Heart left ventricle (tissue), 16 donors: ENCODE measurements at regions not wholly inside any gene's neighbourhood (a gene's known extent, or its start where the extent isn't known, plus 50 kb on each side); places are given as distances from the start of the nearest gene placed in this dataset.
A peak's percentile ranks its signal among the peaks of the same experiment; 100 is the strongest.

Experiments
- ATAC-seq, 4 donors: fragments of 200-7000 bp; cut with Tn5 transposase; one replicate each; pipeline ENCODE4 v1.9.1; 2020 to 2022; ENCODE audit warnings: moderate library complexity in 4 of 4, mild to moderate bottlenecking in 3 of 4, moderate number of reproducible peaks in 1 of 4
- DNase-seq, 5 donors: peaks; one replicate each; pipeline ENCODE4 v3.0.0-alpha.2; 2020
- H3K27ac ChIP-seq, 12 donors: fragments of 200-600 bp; sonication (generic) in 4 of 12; one replicate each; pipeline versions ENCODE4 v1.5.0 to v1.8.0; 2016 to 2022; ENCODE audit warnings: mild to moderate bottlenecking in 2 of 12
- H3K27me3 ChIP-seq, 9 donors: fragments of 200-600 bp; sonication (generic) in 2 of 9; one replicate each; pipeline versions ENCODE4 v1.5.1 to v1.8.0; 2016 to 2022; ENCODE audit warnings: mild to moderate bottlenecking in 3 of 9
- H3K36me3 ChIP-seq, 9 donors: fragments of 200-600 bp; sonication (generic) in 2 of 9; one replicate each; pipeline versions ENCODE4 v1.5.0 to v1.8.0; 2018 to 2022; ENCODE audit warnings: mild to moderate bottlenecking in 2 of 9
- H3K4me1 ChIP-seq, 12 donors: fragments of 200-600 bp; sonication (generic) in 4 of 12; one replicate each; pipeline versions ENCODE4 v1.5.0 to v1.8.0; 2016 to 2022; ENCODE audit warnings: mild to moderate bottlenecking in 3 of 12
- H3K4me3 ChIP-seq, 12 donors: fragments of 200-600 bp; sonication (generic) in 4 of 12; one replicate each; pipeline versions ENCODE4 v1.5.0 to v1.8.0; 2017 to 2022; ENCODE audit warnings: mild to moderate bottlenecking in 9 of 12, moderate library complexity in 4 of 12
- H3K9me3 ChIP-seq, 12 donors: fragments of 200-600 bp; sonication (generic) in 4 of 12; one replicate each; pipeline versions ENCODE4 v1.5.0 to v1.8.0; 2016 to 2022; ENCODE audit warnings: mild to moderate bottlenecking in 1 of 12
- CTCF ChIP-seq, 12 donors: fragments of 200-600 bp; sonication (generic) in 4 of 12; IDR thresholded peaks; one replicate each; pipeline versions ENCODE4 v1.5.0 to v1.8.0; 2018 to 2022; ENCODE audit warnings: antibody characterized with exemption in 12 of 12, mild to moderate bottlenecking in 5 of 12
- POLR2A ChIP-seq, 2 donors: fragments of 450-650 bp; IDR thresholded peaks; one replicate each; pipeline ENCODE4 v1.6.1; 2017; ENCODE audit warnings: antibody characterized with exemption in 2 of 2, mild to moderate bottlenecking in 2 of 2, moderate library complexity in 2 of 2
- WGBS, 4 donors: extraction: QIAGEN DNeasy Blood & Tissue Kit in 2 of 4; methylation state at CpG; one replicate each; pipeline versions ENCODE4 v1.1.5 to v1.1.7; 2013 to 2018; 5-methylcytosine and 5-hydroxymethylcytosine counted together
- intact Hi-C, 10 donors: fragments of 100-400 bp; cut with DNase I; formaldehyde crosslinking; loops; one replicate each; pipeline versions ENCODE4 v1.11.1 to v1.14.2; 2022
- donor health status: ischemic (EF 13 %, LVEDD 7.1; RV severe dilation, severe dysfunction).
- donor health status: healthy with polysubstance abuse.
- donor health status: DM: no; HTN: yes; CAD: no.
- donor health status: DM: no; HTN: no; CAD: no.
- donor health status: ischemic (EF 25% LVEDD 6.9; RV normal size, moderate dysfunction).
- donor health status: ischemic (EF 25% LVEDD 5.7; RV mildly dilated, moderate dysfunction).
- donor health status: healthy.
- donor health status: DM: yes; HTN: yes; CAD: no.
- donor health status: ischemic (EF 35%, LVEDD 5.7; RV mildly dilated, moderate dysfunction).
- donor health status: nonischemic (EF 11% LVEDD 7.7; RV severe dilation, severe dysfunction).
- donor health status: DM: yes; HTN: yes; CAD: no.
- donor health status: PGD.
- donor health status: ischemic (EF 29% LVEDD 5.4; RV normal size, mild dysfunction).
- donor health status: nonischemic (EF 23%, LVEDD 6.1; RV moderate dilation, normal function).

- H3K9me3 ChIP-seq = no peaks in the 10 kb centered on the region
- H3K27me3 ChIP-seq = no peaks in the 10 kb centered on the region
- TF ChIP-seq CTCF (IDR thresholded peaks at IDR 0.05) (no peak), POLR2A (IDR thresholded peaks at IDR 0.05) (no peak)
- no peak for DNase-seq
- H3K4me1 ChIP-seq = peaks cover 0 to 5% (median 0%) of the 10 kb centered on the region in 12 donors
- H3K4me3 ChIP-seq = no peak overlapping the region
- WGBS, 4 donors = 66 to 83% (median 76%) methylated on average over 5 of the region's 5 CpGs
- ATAC-seq = no peak
- no peaks in the 10 kb centered on the region for H3K36me3 ChIP-seq
- intact Hi-C loops = no loop called here
- H3K27ac ChIP-seq = no peak overlapping the region
These were observed 272.3 kb downstream of the IPO8 start for GRCh38 chr12:30423330-30423729.

GRCh38 chr12:30422844-30423243, 272.8 kb downstream of the IPO8 start:
- WGBS, 4 donors = 50 to 78% (median 63%) methylated on average over 1 of the region's 1 CpG
- peak in 3 of 4 donors; percentile 50 to 79 (median 50) for ATAC-seq

GRCh38 chr12:30420561-30420960, 275.1 kb downstream of the IPO8 start:
- Histone ChIP-seq H3K27me3 (no peaks in the 10 kb centered on the region), H3K36me3 (no peaks in the 10 kb centered on the region), H3K9me3 (no peaks in the 10 kb centered on the region), H3K27ac (no peak overlapping the region), H3K4me1 (peaks cover 0 to 5% (median 0%) of the 10 kb centered on the region in 12 donors), H3K4me3 (no peak overlapping the region)
- intact Hi-C loops = no loop called here
- no peak for ATAC-seq
- 77 to 84% (median 81%) methylated on average over 3 of the region's 3 CpGs for WGBS, 4 donors
- no peak for DNase-seq
- TF ChIP-seq POLR2A (IDR thresholded peaks at IDR 0.05) = no peak
- no peak for TF ChIP-seq CTCF (IDR thresholded peaks at IDR 0.05)

More at GRCh38 chr12:30422844-30423243, 272.8 kb downstream of the IPO8 start:
- no peak for DNase-seq
- Histone ChIP-seq H3K36me3 (no peaks in the 10 kb centered on the region), H3K4me1 (peaks cover 0 to 5% (median 0%) of the 10 kb centered on the region in 12 donors), H3K27ac (no peak overlapping the region), H3K27me3 (no peaks in the 10 kb centered on the region), H3K9me3 (no peaks in the 10 kb centered on the region), H3K4me3 (no peak overlapping the region)
- TF ChIP-seq CTCF (IDR thresholded peaks at IDR 0.05) (no peak), POLR2A (IDR thresholded peaks at IDR 0.05) (no peak)
- intact Hi-C loops = no loop called here

GRCh38 chr12:30417697-30418231, 277.9 kb downstream of the IPO8 start:
- H3K4me1 ChIP-seq = no peaks in the 10 kb centered on the region
- TF ChIP-seq CTCF (IDR thresholded peaks at IDR 0.05) (no peak), POLR2A (IDR thresholded peaks at IDR 0.05) (no peak)
- no peaks in the 10 kb centered on the region for H3K27me3 ChIP-seq
- WGBS, 4 donors = 70 to 77% (median 73%) methylated on average over 5 of the region's 5 CpGs
- no peaks in the 10 kb centered on the region for H3K36me3 ChIP-seq
- intact Hi-C loops = no loop called here
- peak in 3 of 4 donors; percentile 63 to 95 (median 87) for ATAC-seq
- H3K9me3 ChIP-seq = no peaks in the 10 kb centered on the region
- no peak overlapping the region for H3K4me3 ChIP-seq
- peak in 3 of 5 donors; percentile 5 to 35 (median 21) for DNase-seq
- H3K27ac ChIP-seq = peak overlapping the region in 2 of 12 donors; percentile 32 to 41
